LNCaP clone FGC (cell line): ENCODE measurements at regions not wholly inside any gene's neighbourhood (a gene's known extent, or its start where the extent isn't known, plus 50 kb on each side); places are given as distances from the start of the nearest gene placed in this dataset.
"Not testable (repeated sequence)": the region's sequence is repeated elsewhere in the genome, so short reads cannot be mapped to it uniquely, and the experiment has no call there.

Experiments used
- DNase-seq: peaks from one replicate; pipeline ENCODE4 v3.0.0-alpha.2; 2011; ENCODE audit warnings: low read depth
- H3K4me3 ChIP-seq: 2 replicates; pipeline ENCODE4 v1.5.1; 2011; ENCODE audit warnings: mild to moderate bottlenecking, low read depth, low read length, control low read depth
- CTCF ChIP-seq: IDR thresholded peaks from 2 replicates; pipeline ENCODE4 v1.5.1; 2012; ENCODE audit warnings: mild to moderate bottlenecking; ENCODE audit not compliant: control insufficient read depth, insufficient read depth; ENCODE audit errors: extremely low read depth

GRCh38 chr5:66438087-66438486, 158.1 kb upstream of the MAST4 start:
- DNase-seq: no peak
- H3K4me3 ChIP-seq: no peak overlapping the region
- no peak for TF ChIP-seq CTCF

GRCh38 chr5:66438696-66439095, 157.5 kb upstream of the MAST4 start:
- TF ChIP-seq CTCF: no peak
- DNase-seq: no peak
- no peak overlapping the region for H3K4me3 ChIP-seq

- TF ChIP-seq CTCF: no peak
Measured at GRCh38 chr5:66440202-66440680, 156.0 kb upstream of the MAST4 start.

GRCh38 chr5:66441351-66441750, 154.8 kb upstream of the MAST4 start:
- no peak overlapping the region for H3K4me3 ChIP-seq
- TF ChIP-seq CTCF: no peak
- no peak for DNase-seq

More at GRCh38 chr5:66440202-66440680, 156.0 kb upstream of the MAST4 start:
- DNase-seq: no peak
- H3K4me3 ChIP-seq: no peak overlapping the region

GRCh38 chr5:66442951-66443445, 153.2 kb upstream of the MAST4 start:
- no peak for TF ChIP-seq CTCF
- H3K4me3 ChIP-seq: no peak overlapping the region
- no peak for DNase-seq

GRCh38 chr5:66443462-66444130, 152.6 kb upstream of the MAST4 start:
- no peak for TF ChIP-seq CTCF
- DNase-seq: no peak
- H3K4me3 ChIP-seq: no peak overlapping the region

- not testable (repeated sequence) for H3K4me3 ChIP-seq, DNase-seq
Measured at GRCh38 chr5:66448070-66448469, 148.1 kb upstream of the MAST4 start.
